ENCODE measurements at regions not wholly inside any gene's neighbourhood (a gene's known extent, or its start where the extent isn't known, plus 50 kb on each side); places are given as distances from the start of the nearest gene placed in this dataset.

GRCh38 chr21:28214786-28215185, 777.9 kb downstream of the LTN1 start:
- Histone ChIP-seq H3K36me3 (no peaks in the 10 kb centered on the region), H3K9me3 (no peaks in the 10 kb centered on the region), H3K27ac (no peak overlapping the region), H3K27me3 (no peaks in the 10 kb centered on the region), H3K4me1 (no peaks in the 10 kb centered on the region), H3K4me3 (no peak overlapping the region)
- WGBS, 2 donors (ENCODE audit: low coverage in 1 of 2), result 79 to 86% methylated on average over 4 of the region's 4 CpGs
- no peak for DNase-seq
- intact Hi-C loops (cut with DNase I; ENCODE audit: low total_unique reads) (no loop called here), in situ Hi-C loops (cut with MboI; ENCODE audit: low pct_ligation_motif_present in 1 of 4, low pct_unique_long_range_greater_than_20kb in 1 of 4, low sequenced_read_pairs in 3 of 4) (no loop called here)
- TF ChIP-seq POLR2AphosphoS5 (IDR thresholded peaks at IDR 0.05), result no peak
- no peak for TF ChIP-seq EP300 (IDR thresholded peaks at IDR 0.05; ENCODE audit: low read depth)
- no peak for TF ChIP-seq POLR2A (IDR thresholded peaks at IDR 0.05)
- TF ChIP-seq CTCF (IDR thresholded peaks at IDR 0.05), result no peak

GRCh38 chr21:28213261-28213660, 779.4 kb downstream of the LTN1 start:
- no peaks in the 10 kb centered on the region for H3K4me1 ChIP-seq
- no peak for TF ChIP-seq POLR2A (IDR thresholded peaks at IDR 0.05)
- TF ChIP-seq POLR2AphosphoS5 (IDR thresholded peaks at IDR 0.05), result no peak
- TF ChIP-seq CTCF (IDR thresholded peaks at IDR 0.05), result no peak
- TF ChIP-seq EP300 (IDR thresholded peaks at IDR 0.05; ENCODE audit: low read depth), result no peak
- 77 to 79% methylated on average over 3 of the region's 3 CpGs for WGBS, 2 donors (ENCODE audit: low coverage in 1 of 2)
- no peaks in the 10 kb centered on the region for H3K36me3 ChIP-seq
- intact Hi-C loops (cut with DNase I; ENCODE audit: low total_unique reads), result no loop called here
- H3K27ac ChIP-seq, result no peak overlapping the region
- in situ Hi-C loops (cut with MboI; ENCODE audit: low pct_ligation_motif_present in 1 of 4, low pct_unique_long_range_greater_than_20kb in 1 of 4, low sequenced_read_pairs in 3 of 4), result no loop called here
- DNase-seq, result no peak
- H3K27me3 ChIP-seq, result no peaks in the 10 kb centered on the region
- H3K4me3 ChIP-seq, result no peak overlapping the region
- H3K9me3 ChIP-seq, result no peaks in the 10 kb centered on the region

- Histone ChIP-seq H3K4me1 (peaks cover 0 to 4% (median 0%) of the 10 kb centered on the region in 4 donors), H3K27ac (no peak overlapping the region), H3K27me3 (no peaks in the 10 kb centered on the region), H3K9me3 (no peaks in the 10 kb centered on the region), H3K36me3 (no peaks in the 10 kb centered on the region), H3K4me3 (no peak overlapping the region)
- 85 to 100% methylated on average over 1 to 2 of the region's 2 CpGs for WGBS, 2 donors (ENCODE audit: low coverage in 1 of 2)
- TF ChIP-seq EP300 (IDR thresholded peaks at IDR 0.05; ENCODE audit: low read depth) (no peak), POLR2A (IDR thresholded peaks at IDR 0.05) (no peak), POLR2AphosphoS5 (IDR thresholded peaks at IDR 0.05) (no peak), CTCF (IDR thresholded peaks at IDR 0.05) (no peak)
- DNase-seq, result no peak
- intact Hi-C loops (cut with DNase I; ENCODE audit: low total_unique reads) (no loop called here), in situ Hi-C loops (cut with MboI; ENCODE audit: low pct_ligation_motif_present in 1 of 4, low pct_unique_long_range_greater_than_20kb in 1 of 4, low sequenced_read_pairs in 3 of 4) (no loop called here)
These were observed 780.6 kb downstream of the LTN1 start for GRCh38 chr21:28212061-28212460.

- H3K27ac ChIP-seq, result no peak overlapping the region
- in situ Hi-C loops (cut with MboI; ENCODE audit: low pct_ligation_motif_present in 1 of 4, low pct_unique_long_range_greater_than_20kb in 1 of 4, low sequenced_read_pairs in 3 of 4) (no loop called here), intact Hi-C loops (cut with DNase I; ENCODE audit: low total_unique reads) (no loop called here)
- no peak overlapping the region for H3K4me3 ChIP-seq
- no peaks in the 10 kb centered on the region for H3K36me3 ChIP-seq
- H3K9me3 ChIP-seq, result no peaks in the 10 kb centered on the region
- peaks cover 0 to 4% (median 0%) of the 10 kb centered on the region in 4 donors for H3K4me1 ChIP-seq
- no peak for DNase-seq
- no peak for TF ChIP-seq EP300 (IDR thresholded peaks at IDR 0.05; ENCODE audit: low read depth)
- no peak for TF ChIP-seq POLR2AphosphoS5 (IDR thresholded peaks at IDR 0.05)
- TF ChIP-seq CTCF (IDR thresholded peaks at IDR 0.05), result no peak
- no peak for TF ChIP-seq POLR2A (IDR thresholded peaks at IDR 0.05)
- 69% methylated on average over 8 to 9 of the region's 9 CpGs for WGBS, 2 donors (ENCODE audit: low coverage in 1 of 2)
- H3K27me3 ChIP-seq, result no peaks in the 10 kb centered on the region
These were observed 785.1 kb downstream of the LTN1 start for GRCh38 chr21:28207436-28208173.

All from transverse colon (tissue), 4 donors.